ENCODE measurements at regions not wholly inside any gene's neighbourhood (a gene's known extent, or its start where the extent isn't known, plus 50 kb on each side); places are given as distances from the start of the nearest gene placed in this dataset.

DNA sequence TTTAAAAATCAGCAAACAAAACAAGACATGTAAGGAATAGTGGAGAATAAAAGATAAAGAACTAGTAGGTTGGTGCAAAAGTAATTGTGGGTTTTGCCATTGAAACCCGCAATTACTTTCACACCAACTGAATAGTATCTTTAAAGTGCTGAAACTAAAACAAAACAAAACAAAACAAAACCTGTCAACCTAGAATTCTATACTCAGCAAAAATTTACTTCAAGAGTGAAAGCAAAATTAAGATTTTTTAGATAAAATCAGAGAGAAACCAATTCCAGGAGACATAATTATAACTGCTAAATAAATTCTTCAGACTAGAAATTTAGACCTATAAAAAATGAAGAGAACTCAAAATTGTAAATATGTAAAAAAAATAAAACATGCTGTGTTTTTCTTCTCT lies 114.0 kb upstream of the TSPAN2 start:
- DNase-seq = no peak

DNA sequence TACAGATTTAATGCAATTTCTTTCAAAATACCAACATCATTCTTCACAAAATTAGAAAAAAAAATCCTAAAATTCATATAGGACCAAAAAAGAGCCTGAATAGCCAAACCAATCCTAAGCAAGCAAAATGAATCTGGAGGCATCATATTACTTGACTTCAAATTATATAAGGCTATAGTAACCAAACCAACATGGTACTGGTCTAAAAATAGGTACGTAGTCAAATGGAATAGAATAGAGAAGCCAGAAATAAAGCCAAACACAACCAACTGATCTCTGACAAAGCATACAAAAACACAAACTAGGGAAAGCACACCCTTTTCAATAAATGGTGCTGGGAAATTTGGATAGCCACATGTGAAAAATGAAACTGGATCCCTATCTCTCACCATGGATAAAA lies 112.3 kb upstream of the TSPAN2 start:
- DNase-seq = no peak

DNA sequence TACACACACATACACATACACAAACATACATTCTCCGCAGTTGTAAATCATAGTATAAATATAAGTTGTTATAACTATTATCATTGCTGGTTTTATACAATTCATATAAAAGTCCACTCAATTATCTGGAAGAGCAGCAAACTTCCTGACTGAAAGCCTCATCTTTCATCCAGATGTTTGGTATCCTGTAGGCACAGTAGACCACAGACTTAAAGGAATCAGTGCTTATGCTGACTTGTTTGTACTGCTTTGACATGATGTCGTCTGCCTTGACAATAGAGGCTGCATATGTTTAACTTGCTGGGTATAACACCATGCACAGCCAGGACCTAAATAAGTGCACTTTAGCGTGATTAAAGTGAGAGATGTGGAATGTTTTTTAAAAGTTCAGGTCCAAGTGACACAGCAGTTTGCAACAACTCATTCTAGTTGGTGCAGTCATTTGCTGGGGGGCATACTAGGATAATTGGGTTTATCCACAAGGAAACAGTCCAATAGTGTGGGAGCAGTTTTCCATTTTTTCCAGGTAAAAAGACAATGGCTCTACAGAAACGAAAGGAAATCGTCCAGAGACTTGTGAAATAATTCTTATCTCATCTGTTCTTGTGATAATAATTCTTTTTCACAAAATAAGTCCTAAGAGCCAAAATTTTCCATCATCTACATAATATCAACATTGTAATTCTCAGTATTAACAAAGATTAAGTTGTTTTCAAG lies 110.3 kb upstream of the TSPAN2 start:
- no peak for DNase-seq

DNA sequence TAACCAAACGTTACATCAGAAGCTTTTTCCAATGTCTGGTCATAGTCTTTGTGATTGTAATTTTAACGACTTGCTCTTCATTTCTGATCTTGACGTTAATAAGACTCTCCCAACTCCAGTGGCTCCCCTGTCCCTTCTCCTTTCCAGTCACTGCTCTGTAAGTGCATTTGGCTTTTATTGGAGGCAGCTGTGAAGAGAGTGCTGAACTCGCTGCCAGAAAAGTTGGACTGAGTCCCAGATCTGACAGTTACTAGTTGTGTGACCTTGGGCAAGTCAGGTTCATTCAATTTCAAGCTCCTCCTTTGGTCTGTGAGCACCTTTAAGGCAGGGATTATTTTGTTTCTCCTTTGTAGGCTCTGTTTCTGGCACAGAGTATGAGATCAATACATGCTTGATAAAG lies 109.6 kb upstream of the TSPAN2 start:
- DNase-seq = no peak

DNA sequence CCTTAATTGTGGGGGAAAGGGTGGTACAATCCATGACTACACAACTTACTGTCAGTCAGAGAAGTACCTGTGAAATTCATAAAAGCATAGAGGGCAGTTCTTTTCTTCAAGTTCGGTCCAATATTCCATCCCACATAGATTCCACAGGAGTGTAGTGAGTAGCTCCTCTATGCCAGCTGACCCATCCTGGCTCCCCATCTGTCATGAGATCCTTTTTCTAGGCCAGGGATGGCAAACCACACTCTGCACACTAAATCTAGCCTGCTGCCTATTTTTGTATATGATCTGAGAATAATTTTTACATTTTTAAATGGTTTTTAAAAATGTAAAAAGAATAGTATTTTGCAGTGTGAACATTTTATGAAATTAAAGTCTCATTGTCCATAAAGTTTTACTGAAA lies 107.0 kb upstream of the TSPAN2 start:
- DNase-seq = no peak

DNA sequence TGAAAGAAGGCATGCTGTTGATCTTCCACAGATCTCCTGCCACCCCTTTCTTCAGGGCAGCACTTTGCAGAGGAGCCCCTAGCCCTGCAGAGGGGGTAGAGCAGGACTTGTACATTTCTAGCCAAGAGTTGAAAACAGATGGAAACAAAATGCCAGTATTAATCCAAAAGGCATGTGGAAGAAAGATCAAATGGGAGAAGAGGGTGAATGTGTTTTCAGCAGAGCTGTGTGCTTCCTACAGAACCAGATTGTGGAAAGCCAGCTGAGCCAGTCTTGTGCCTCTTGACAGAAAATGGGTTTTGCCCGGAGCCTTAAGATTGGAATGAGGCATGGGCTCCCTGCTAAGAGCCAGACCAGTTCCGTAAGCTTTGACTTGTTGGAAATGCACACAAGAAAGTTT lies 105.2 kb upstream of the TSPAN2 start:
- DNase-seq = no peak

DNA sequence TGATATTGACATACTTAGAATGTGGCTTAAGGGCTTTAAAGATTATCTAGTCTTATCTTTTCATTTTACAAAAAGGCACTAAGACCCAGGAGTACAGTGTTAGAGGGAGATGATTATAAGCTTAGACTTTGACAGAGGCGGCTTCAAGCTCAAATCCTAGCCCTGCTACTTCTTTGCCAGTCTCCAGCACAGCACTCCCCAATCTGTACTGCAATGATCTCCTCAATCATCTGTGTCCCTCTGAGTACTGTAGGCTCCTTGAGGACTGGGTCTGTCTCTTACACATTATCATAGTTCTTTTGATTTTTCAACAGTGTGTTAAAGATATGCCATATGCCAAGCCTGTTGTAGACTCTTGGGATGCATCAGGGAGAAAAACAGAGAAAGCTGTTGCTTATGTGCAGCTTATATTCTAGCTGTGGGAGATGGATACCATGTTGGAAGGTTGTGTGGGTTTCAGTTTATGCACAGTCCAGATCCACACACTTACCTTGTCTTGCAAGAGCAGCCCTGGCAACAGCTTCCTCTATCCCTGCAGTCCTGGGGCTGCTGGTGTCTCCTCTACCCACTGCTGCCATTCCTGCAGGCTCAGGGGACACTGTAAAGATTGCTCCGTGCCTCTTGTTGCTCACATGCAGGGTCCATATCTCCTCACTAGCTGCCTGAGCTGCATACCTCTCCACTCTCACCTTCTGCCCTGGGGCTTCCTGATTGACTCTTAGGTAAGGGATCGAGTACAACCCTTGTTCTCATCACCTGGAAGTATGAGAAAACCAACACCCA lies 103.9 kb upstream of the TSPAN2 start:
- DNase-seq = no peak

DNA sequence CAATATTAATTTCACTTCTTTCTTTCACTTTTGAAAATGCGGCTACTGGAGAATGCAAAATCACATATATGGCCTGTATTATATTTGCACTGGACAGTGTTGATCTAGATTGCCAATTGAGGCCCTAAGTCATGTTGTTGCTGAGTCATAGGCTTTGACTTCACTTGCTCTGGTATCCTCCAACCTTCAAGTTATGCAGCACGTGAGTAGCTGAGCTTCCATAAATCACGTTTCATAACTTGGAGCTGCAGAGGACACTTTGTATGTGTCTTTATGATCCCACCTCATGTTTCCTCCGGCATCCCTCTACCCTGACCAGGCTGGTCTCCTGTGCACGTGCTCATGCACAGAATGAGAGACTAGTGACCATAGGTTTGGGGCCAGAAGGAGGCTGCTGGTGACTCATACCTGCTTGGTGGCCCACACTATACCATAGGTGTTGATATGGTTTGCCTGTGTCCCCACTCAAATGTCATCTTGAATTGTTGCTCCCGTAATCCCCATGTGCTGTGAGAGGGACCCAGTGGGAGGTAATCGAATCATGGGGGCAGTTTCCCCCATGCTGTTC lies 103.0 kb upstream of the TSPAN2 start:
- no peak for DNase-seq

DNA sequence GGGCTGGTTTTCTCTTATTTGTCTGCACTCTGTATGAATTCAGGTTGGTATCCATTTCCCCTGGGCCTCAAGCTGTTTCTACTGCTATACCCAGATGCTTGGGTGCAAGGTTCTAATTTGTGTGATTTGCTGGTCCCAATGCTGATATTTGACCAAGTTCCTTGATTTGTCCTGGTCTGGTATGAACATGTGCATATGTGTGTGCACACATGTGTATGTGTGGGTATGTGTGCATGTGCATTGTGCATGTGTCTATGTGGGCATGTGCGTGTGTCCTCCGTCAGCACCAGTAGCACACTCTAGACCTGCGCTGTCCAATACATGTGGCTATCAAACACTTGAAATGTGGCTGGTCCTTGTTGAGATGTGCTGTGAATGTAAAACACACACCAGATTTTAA lies 102.4 kb upstream of the TSPAN2 start:
- no peak for DNase-seq

DNA sequence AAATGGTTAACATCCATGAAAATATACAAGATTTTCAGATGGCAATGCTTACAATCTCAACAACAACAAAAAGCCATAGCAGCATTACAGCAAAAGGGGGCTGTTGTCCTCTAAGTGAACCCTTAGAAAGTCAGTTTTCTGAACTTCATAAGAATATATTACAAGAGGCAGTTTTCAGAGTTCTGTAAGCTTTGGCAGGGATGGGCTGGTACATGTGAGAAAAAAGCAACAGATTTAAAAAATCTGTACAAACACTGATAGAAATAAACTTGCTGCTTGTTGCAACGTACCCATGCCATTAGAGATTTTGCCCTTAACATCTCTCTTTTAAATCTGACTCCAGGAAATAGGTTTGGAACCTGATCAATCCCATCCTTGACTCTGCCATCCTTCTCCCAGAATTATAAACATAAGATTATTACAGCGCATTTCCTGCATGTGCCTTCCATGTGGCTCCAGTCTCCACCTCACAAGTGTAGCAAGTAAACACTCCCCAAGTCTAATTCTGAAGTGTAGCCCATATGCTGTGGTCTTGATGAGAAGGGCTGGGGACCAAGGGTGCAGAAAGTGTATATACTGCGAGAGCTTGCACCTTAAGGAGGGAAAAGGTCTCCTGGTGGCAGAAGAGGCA lies 101.4 kb upstream of the TSPAN2 start:
- no peak for DNase-seq

DNA sequence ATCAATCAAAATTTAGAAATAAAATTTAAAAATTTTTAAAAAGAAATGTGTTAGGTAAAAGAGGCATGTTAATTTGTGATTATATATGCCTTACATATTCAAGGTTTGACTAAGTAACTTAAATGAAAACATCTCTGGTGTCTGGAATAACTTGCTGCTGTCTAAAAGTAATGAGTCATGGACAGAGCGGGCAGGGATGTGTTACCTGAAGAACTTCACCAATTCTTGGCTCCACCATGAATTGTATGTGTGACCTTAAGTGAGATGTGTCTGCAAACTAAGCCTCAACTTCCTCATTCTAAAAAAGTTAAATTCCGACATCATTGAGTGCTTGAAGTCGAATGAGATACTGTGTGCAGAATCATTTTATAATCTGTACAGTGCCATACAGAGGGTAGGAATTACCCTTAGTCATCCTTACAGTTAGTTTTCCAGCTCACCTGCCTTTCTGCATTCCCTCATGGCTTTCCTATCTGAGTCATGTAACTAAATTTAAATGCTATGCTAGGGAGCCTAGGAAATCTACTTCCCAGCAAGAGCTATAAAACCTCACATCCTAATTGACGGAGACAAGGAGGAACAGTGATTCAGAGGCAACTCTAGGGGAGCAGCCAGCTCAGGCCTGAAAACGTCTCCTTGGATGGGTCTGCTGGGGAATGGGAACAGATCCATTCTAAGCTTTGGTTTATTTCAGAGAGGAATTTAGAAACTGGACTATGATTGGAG lies 100.7 kb upstream of the TSPAN2 start:
- DNase-seq = peak; percentile 24

DNA sequence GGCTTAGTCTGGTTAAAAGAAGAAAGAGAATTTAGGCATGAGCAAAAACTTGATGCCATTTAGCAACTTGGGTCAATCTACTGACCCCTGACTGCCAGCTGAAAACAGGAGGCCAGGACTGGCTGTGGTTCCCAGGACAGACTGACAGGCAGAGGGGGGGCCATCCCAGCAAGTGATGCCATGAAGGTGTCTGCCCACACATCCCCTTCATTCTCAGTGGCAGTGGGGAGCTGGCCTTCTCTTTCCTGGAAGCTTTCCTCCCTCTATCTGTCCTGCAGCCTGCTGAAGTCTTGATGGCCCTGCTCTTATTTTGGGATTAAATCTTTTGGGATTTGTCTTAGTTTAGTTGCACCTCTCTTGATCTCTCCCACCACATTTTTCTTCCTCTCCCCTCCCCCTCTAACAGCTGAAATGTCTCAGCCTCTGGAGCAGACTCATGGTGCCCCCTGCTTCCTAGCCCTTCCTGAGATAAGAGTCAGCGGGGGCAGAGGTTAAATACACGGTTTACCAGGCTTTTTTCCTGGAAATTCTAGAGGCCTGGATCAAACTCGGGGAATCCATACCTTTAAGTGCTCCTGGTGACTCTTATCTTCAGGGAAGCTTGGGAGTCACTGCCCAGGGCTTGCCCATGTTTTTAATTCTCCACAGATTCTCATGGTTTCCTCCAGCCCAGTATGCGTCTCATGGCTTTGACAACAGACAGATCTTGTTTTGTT lies 99.5 kb upstream of the TSPAN2 start:
- DNase-seq = no peak

DNA sequence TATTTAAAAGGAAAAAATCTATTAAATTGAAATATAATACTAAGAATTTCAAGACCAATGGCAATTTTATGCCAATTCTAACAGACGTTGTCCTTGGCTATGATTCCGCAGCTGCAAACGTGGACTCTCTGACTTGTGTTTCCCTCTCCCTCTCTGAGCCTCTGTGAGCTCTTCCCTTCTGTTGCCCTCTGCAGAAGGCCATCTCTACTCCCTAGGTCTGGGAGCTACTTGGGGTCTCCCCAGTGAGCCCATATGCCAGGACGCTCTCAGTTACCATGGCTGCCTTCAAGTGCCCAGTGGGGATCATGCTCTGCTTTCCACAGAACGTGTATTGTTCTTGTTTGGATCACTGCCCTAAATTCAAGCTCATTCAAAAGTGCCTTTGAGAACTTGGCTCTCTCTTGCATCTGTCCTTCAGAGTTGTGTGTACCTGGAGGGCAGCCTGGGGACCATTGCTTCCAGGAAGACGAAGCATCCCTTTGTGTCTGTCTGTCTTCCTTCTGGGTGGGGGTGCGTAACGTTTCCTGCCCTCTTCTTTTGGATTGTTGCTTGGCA lies 97.5 kb upstream of the TSPAN2 start:
- DNase-seq = no peak

DNA sequence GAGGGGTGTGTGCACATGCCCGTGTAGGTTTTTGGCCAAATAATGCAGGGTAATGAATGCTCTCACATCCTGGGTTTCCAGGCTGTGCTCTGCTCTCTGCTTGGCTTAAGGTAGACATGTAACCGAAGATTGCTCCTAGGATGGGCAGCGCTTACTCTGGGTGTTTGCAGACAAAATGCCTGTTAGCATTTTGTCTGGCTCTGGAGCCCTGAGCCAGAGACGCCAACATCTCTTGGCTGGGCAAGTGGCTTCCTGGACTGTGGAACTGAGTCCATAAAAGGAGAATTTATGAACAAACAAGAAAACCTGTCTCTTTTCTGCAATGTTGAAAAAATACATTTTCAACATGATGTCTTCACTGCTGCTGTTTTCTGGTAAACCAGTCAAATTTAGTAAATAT lies 96.0 kb upstream of the TSPAN2 start:
- DNase-seq = no peak

DNA sequence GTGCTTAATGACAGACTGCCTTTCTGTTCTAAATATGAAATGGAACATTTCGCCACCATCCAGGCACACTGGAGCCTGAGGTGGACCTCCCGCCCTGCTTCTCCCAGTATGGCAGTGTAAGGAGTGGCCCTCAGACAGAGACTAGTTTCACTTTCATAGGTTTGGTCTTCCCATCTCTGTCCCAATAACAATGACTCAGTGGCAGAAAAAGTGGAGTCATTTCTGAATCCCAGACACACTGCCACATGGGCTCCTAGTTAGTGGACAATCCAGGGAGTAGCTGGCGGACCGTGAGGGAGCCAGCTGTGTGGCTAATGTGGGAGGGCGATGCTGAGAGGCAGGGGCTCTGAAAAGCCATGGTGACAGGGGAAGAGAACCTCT lies 95.6 kb upstream of the TSPAN2 start:
- DNase-seq = peak; percentile 2

DNA sequence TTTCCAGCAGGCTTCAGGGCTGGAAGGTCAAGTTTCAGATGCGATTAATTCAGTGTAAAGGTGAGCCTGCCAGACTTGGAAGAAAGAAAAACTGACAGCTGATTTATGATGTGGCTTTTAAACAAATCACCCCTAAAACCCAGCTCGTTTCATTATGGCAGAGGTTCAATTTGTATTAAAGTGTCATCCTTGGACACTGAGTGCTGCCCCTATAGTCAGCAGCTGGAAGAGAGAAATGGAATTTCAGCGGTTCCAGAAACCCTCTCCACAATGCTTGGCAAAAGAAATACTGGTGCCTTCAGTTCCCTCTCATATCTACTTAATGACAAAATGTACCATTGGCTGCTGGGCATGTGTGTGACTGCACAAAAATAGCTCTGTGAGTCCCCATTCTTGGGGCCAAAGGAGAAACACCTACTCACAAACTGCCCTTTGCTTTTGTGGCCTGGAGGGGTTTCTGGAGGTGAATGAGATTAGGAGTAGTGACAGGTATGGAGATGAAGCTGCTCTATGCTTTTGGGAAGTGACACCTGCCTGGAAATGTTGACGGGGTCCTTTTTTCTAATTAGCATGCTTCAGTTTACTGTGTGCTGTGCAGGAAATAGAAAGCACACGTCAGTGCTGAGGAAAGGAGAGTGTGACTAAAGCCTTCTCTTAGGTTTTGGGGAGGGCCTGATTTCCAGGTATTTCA lies 95.1 kb upstream of the TSPAN2 start:
- DNase-seq = no peak

DNA sequence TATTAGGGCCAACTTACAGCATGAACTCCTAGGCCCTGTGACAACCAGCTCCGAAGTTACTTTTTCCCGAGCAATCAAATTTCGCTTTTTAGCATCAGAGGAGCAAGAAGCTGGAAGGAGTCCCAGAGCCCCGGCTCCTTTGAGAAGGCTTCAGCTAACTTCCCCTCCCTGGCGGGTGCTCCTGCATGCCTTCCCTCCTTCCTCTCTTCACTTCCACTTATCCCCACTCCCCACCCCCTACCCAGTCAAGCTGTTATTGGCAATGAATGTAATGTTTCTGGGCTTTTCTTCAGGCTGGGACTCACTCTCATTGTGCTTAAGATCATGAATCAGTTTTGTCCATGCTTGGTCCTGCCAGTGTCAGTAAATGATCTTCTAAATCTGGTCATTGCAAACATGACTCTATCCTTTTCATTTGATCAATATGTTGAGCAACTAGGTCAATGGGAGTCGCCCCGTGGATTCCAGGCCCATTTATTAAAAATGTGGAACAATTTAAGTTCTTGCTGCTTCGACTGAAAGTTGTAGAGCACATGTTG lies 94.5 kb upstream of the TSPAN2 start:
- no peak for DNase-seq

DNA sequence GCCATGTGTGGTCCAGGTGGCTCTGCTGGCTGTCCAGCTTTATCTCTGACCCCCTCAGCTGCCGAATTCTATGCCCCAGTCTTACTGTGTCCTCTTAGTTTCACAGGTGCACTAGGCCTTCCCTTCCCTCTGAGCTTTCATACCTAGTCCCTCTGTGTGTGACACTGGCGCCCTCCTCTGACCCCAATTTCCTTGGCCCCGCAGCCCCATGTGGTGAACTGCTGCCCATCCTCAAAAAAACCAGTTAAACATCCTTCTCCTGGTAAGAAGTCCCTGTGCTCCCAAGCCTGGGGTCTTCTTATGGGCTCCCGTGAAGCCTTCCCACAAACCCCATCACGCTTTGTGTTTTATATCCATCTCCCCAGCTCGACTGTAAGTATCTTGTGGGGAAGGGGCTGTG lies 93.9 kb upstream of the TSPAN2 start:
- no peak for DNase-seq

DNA sequence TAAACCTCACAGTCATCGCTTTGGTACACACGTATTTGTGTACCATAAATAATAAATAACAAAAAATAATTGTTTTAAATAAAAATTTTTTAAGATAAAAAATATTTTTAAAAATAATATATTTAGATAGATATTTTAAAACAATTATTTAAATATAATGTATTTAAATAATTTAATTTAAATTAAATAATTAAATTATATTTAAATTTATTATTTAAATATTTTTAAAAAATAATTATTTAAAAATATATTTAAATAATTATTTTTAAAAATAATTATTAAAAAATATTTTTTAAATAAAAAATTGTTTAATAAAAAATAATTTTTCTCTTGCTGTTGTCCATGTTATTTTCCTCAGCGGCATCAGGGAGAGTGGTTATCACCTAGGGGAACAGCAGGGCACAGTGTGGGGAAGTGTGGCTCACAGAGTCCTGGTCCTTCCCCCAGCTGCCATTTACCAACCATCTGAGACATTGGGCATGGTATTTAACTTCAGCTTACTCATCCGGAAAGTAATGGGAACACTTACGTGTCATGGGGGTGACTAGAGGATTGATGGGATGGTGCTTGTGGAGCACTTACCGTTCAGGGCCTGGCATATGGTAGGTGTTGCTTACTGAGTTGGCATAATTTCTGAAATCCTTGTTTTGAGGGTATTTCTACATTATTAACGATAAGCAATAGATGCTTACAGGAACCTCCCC lies 92.9 kb upstream of the TSPAN2 start:
- no peak for DNase-seq

DNA sequence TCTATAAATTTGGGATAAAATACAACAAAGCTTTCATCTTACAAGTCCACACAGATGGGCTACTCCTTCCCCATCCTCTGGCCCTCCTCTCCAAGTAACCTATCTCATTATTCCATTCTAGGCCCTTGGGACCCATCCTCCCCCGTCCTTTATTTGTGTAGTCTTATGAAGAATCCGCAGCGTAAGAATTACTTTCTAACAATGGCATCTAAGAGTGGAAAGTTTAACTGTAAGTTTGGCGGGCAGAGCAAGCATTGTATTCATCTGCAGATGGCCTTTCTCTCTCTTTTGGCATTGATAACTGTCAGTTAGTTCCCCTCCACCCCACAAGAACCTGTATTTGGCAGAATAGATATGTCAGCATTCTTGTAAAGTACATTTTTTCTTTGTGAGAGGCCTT lies 91.9 kb upstream of the TSPAN2 start:
- DNase-seq = no peak
